ENCODE measurements at regions not wholly inside any gene's neighbourhood (a gene's known extent, or its start where the extent isn't known, plus 50 kb on each side); places are given as distances from the start of the nearest gene placed in this dataset.
A peak's percentile ranks its signal among the peaks of the same experiment; 100 is the strongest.

DNA sequence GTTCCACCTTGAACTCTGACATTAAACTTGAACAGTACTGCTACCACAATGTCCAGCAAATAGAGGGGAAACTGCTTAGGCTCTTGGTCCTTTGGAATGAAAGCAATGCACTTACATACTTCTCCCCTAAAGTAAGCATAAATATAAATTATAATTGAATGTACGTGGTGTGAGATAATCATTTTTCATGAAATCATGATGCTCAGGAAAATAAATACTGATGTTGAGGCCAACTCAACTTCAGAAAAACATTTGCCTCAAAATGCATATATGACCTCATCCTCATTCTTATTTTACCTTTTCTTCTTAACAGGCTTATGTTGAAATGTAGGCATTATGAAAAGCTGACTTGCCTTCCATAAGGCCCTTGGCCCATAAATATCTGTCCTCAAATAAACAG is 166.3 kb downstream of the KDR start:
- Histone ChIP-seq H3K4me2 (ENCODE audit: low read depth, low read length) (peak overlapping the region; percentile 23; the same call in 1 of the 2 replicates), H3K18ac (ENCODE audit: low read depth, low read length) (peak overlapping the region; percentile 94), H4K20me1 (ENCODE audit: insufficient read depth, low read length) (no peaks in the 10 kb centered on the region), H3K23ac (ENCODE audit: low read depth, low read length) (peak overlapping the region; percentile 74), H2BK120ac (ENCODE audit: low read depth, low read length) (peak overlapping the region; percentile 92), H3K4me3 (ENCODE audit: insufficient read depth, low read depth, low read length) (no peak overlapping the region), H3K9me1 (ENCODE audit: insufficient read depth, low read length) (peaks cover 12% of the 10 kb centered on the region), H4K8ac (ENCODE audit: low read depth in 2 of 2, low read length in 2 of 2) (peak overlapping the region; percentile 42 to 74; a peak in 3 of 4 replicates), H3K9me3 (ENCODE audit: control insufficient read depth, insufficient read depth, low read length) (no peaks in the 10 kb centered on the region), H3K27me3 (ENCODE audit: control insufficient read depth, insufficient read depth, low read length) (peaks cover 6% of the 10 kb centered on the region), H3K4ac (ENCODE audit: low read depth, low read length) (peak overlapping the region; percentile 85; the same call in 1 of the 2 replicates), H4K91ac (ENCODE audit: insufficient read depth, low read depth, low read length) (peak overlapping the region; percentile 82; the same call in 1 of the 2 replicates), H2BK15ac (ENCODE audit: low read depth, low read length) (peak overlapping the region; percentile 51; the same call in 2 of the 3 replicates), H2AFZ (replicated peaks; ENCODE audit: low read length, poor library complexity) (no peak overlapping the region), H2BK5ac (ENCODE audit: low read depth, low read length, poor library complexity, severe bottlenecking) (peak overlapping the region; percentile 96), H2BK20ac (ENCODE audit: low read depth, low read length) (peak overlapping the region; percentile 91), H3K4me1 (ENCODE audit: control insufficient read depth, insufficient read depth, low read length) (peaks cover 10% of the 10 kb centered on the region), H3K9ac (ENCODE audit: low read depth, low read length) (no peak overlapping the region), H3K27ac (ENCODE audit: insufficient read depth, low read length) (peak overlapping the region; percentile 72; the same call in 1 of the 2 replicates), H3K79me1 (ENCODE audit: low read depth in 1 of 2, low read length in 2 of 2) (no peaks in the 10 kb centered on the region), H3K14ac (replicated peaks; ENCODE audit: low read depth, low read length) (peak overlapping the region; percentile 77), H3K56ac (ENCODE audit: extremely low read depth, insufficient read depth, low read length) (peak overlapping the region; percentile 81; the same call in 1 of the 2 replicates), H3K36me3 (ENCODE audit: control insufficient read depth, insufficient read depth, low read length) (no peaks in the 10 kb centered on the region), H4K5ac (ENCODE audit: low read depth, low read length) (peak overlapping the region; percentile 36; the same call in 1 of the 2 replicates), H2AK9ac (replicated peaks; ENCODE audit: low read depth, low read length, poor library complexity) (no peak overlapping the region), H2AK5ac (ENCODE audit: low read depth, low read length) (no peak overlapping the region)
- CTCF ChIA-PET = interaction anchor here (0.9 to 1.5 kb wide), 3 partner anchors 12 to 525 kb away, joined by 3 to 4 read pairs (median 3); no protein-coding TSS in a partner anchor
- in situ Hi-C loops (cut with MboI; ENCODE audit: low sequenced_read_pairs) (no loop called here), dilution Hi-C loops (cut with HindIII; ENCODE audit: low sequenced_read_pairs, unreplicated experiment) (no loop called here), intact Hi-C loops (cut with micrococcal nuclease) (loop anchor here (10.0 kb wide), 1 partner anchor 174 kb away; no protein-coding TSS in a partner anchor)
- POLR2A ChIA-PET (ENCODE audit: unreplicated experiment) = no interaction called here
- no TSS peak for BruUV-seq (replicated peaks)
- no peak for DNase-seq
- WGBS, 2 experiments (ENCODE audit: extremely low coverage in 2 of 2, insufficient read length in 1 of 2) = no CpG with 5 or more reads among the region's 1 CpG
- no peak for TF ChIP-seq NFE2L2 (IDR thresholded peaks at IDR 0.05; ENCODE audit: low read depth, low read length)
- no peak for TF ChIP-seq MAFK (IDR thresholded peaks at IDR 0.05; ENCODE audit: low read depth, low read length)
- no peak for TF ChIP-seq RCOR1 (IDR thresholded peaks at IDR 0.05; ENCODE audit: insufficient replicate concordance, low read length)
- no peak for TF ChIP-seq SMC3 (IDR thresholded peaks at IDR 0.05; ENCODE audit: low read depth, low read length)
- TF ChIP-seq POLR2A (IDR thresholded peaks at IDR 0.05; ENCODE audit: low read depth, low read length) = no peak
- no peak for TF ChIP-seq CEBPB (IDR thresholded peaks at IDR 0.05; ENCODE audit: low read depth, low read length)
- TF ChIP-seq FOS (IDR thresholded peaks at IDR 0.05; ENCODE audit: low read depth, low read length) = no peak
- no peak for TF ChIP-seq RFX5 (IDR thresholded peaks at IDR 0.05; ENCODE audit: low read depth, low read length)
- TF ChIP-seq, protein P1, sequence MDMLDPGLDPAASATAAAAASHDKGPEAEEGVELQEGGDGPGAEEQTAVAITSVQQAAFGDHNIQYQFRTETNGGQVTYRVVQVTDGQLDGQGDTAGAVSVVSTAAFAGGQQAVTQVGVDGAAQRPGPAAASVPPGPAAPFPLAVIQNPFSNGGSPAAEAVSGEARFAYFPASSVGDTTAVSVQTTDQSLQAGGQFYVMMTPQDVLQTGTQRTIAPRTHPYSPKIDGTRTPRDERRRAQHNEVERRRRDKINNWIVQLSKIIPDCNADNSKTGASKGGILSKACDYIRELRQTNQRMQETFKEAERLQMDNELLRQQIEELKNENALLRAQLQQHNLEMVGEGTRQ (IDR thresholded peaks at IDR 0.05; ENCODE audit: low read depth, low read length) = no peak
- TF ChIP-seq RAD21 (IDR thresholded peaks at IDR 0.05; ENCODE audit: low read length) = no peak
- TF ChIP-seq MAZ (IDR thresholded peaks at IDR 0.05; ENCODE audit: borderline replicate concordance, low read depth, low read length) = no peak
- TF ChIP-seq, protein P2, sequence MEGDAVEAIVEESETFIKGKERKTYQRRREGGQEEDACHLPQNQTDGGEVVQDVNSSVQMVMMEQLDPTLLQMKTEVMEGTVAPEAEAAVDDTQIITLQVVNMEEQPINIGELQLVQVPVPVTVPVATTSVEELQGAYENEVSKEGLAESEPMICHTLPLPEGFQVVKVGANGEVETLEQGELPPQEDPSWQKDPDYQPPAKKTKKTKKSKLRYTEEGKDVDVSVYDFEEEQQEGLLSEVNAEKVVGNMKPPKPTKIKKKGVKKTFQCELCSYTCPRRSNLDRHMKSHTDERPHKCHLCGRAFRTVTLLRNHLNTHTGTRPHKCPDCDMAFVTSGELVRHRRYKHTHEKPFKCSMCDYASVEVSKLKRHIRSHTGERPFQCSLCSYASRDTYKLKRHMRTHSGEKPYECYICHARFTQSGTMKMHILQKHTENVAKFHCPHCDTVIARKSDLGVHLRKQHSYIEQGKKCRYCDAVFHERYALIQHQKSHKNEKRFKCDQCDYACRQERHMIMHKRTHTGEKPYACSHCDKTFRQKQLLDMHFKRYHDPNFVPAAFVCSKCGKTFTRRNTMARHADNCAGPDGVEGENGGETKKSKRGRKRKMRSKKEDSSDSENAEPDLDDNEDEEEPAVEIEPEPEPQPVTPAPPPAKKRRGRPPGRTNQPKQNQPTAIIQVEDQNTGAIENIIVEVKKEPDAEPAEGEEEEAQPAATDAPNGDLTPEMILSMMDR (conservative IDR thresholded peaks at IDR 0.05; ENCODE audit: low read depth, low read length) = no peak
- ATAC-seq (ENCODE audit: low read depth) = peak; percentile 31

Data from IMR-90 (cell line).